DOHH2 (cell line): ENCODE measurements at regions not wholly inside any gene's neighbourhood (a gene's known extent, or its start where the extent isn't known, plus 50 kb on each side); places are given as distances from the start of the nearest gene placed in this dataset.

Experiments used
- H3F3A ChIP-seq: fragments of 200-600 bp; sonication (generic), shearing (Covaris generic); 2 replicates; pipeline ENCODE4 v1.6.0; 2016; ENCODE audit warnings: antibody characterized with exemption, mild to moderate bottlenecking; ENCODE audit not compliant: control insufficient read depth, insufficient read depth
- H3K27ac ChIP-seq: fragments of 200-600 bp; sonication (generic); 2 replicates; pipeline ENCODE4 v1.5.1; 2014; ENCODE audit warnings: low read depth, mild to moderate bottlenecking, low read length, moderate library complexity
- H3K27me3 ChIP-seq: fragments of 200-600 bp; sonication (generic); 2 replicates; pipeline ENCODE4 v1.6.1; 2014; ENCODE audit warnings: mild to moderate bottlenecking, low read length, mixed read lengths; ENCODE audit not compliant: control insufficient read depth
- H3K36me3 ChIP-seq: fragments of 200-600 bp; sonication (generic); 2 replicates; pipeline ENCODE4 v1.6.1; 2014; ENCODE audit warnings: mild to moderate bottlenecking, low read length, moderate library complexity, mixed read lengths; ENCODE audit not compliant: control insufficient read depth
- H3K4me1 ChIP-seq: fragments of 200-600 bp; sonication (generic); 2 replicates; pipeline ENCODE4 v1.6.1; 2014; ENCODE audit warnings: mild to moderate bottlenecking, low read length, mixed read lengths; ENCODE audit not compliant: control insufficient read depth
- H3K4me2 ChIP-seq: fragments of 200-600 bp; sonication (generic); 2 replicates; pipeline ENCODE4 v1.6.0; 2014; ENCODE audit warnings: mild to moderate bottlenecking, low read length, moderate library complexity
- H3K4me3 ChIP-seq: fragments of 200-600 bp; sonication (generic); 2 replicates; pipeline ENCODE4 v1.5.1; 2014; ENCODE audit warnings: mild to moderate bottlenecking, low read length, mixed read lengths
- H3K79me2 ChIP-seq: fragments of 200-600 bp; sonication (generic); 2 replicates; pipeline ENCODE4 v1.6.1; 2014; ENCODE audit warnings: mild to moderate bottlenecking, low read length, mixed read lengths; ENCODE audit not compliant: control insufficient read depth
- H3K9me2 ChIP-seq: fragments of 200-600 bp; sonication (generic); replicated peaks from 2 replicates; pipeline ENCODE4 v1.6.1; 2014; ENCODE audit warnings: mild to moderate bottlenecking, low read length, mixed read lengths; ENCODE audit not compliant: control insufficient read depth
- H3K9me3 ChIP-seq: fragments of 200-600 bp; sonication (generic); 2 replicates; pipeline ENCODE4 v1.6.1; 2014; ENCODE audit warnings: antibody characterized with exemption, low read length, mixed read lengths; ENCODE audit not compliant: control insufficient read depth, insufficient read depth
- H4K20me1 ChIP-seq: fragments of 200-600 bp; sonication (generic); 2 replicates; pipeline ENCODE4 v1.6.0; 2014; ENCODE audit warnings: low read depth, mild to moderate bottlenecking, antibody characterized with exemption, low read length, moderate library complexity; ENCODE audit not compliant: control insufficient read depth, insufficient read depth
- EZH2phosphoT487 ChIP-seq: fragments of 200-600 bp; sonication (generic); IDR thresholded peaks from 2 replicates; pipeline ENCODE4 v1.6.1; 2017; ENCODE audit warnings: borderline replicate concordance, mild to moderate bottlenecking, antibody characterized with exemption, low read length, moderate library complexity, mixed read lengths
- TF ChIP-seq, protein P1 (sequence below): fragments of 200-600 bp; sonication (generic); IDR thresholded peaks from one replicate; pipeline ENCODE4 v1.5.1; 2014; ENCODE audit warnings: antibody characterized with exemption, mild to moderate bottlenecking, low read depth, low read length; ENCODE audit not compliant: poor library complexity, severe bottlenecking

GRCh38 chr6:149267513-149268043, 49.9 kb upstream of the TAB2 start:
- no peak overlapping the region for H3K27ac ChIP-seq
- H3K4me2 ChIP-seq: no peak overlapping the region
- no peaks in the 10 kb centered on the region for H3K9me3 ChIP-seq
- H3F3A ChIP-seq: no peaks in the 10 kb centered on the region
- no peak overlapping the region for H3K4me3 ChIP-seq
- H3K79me2 ChIP-seq: no peaks in the 10 kb centered on the region
- TF ChIP-seq, protein P1, sequence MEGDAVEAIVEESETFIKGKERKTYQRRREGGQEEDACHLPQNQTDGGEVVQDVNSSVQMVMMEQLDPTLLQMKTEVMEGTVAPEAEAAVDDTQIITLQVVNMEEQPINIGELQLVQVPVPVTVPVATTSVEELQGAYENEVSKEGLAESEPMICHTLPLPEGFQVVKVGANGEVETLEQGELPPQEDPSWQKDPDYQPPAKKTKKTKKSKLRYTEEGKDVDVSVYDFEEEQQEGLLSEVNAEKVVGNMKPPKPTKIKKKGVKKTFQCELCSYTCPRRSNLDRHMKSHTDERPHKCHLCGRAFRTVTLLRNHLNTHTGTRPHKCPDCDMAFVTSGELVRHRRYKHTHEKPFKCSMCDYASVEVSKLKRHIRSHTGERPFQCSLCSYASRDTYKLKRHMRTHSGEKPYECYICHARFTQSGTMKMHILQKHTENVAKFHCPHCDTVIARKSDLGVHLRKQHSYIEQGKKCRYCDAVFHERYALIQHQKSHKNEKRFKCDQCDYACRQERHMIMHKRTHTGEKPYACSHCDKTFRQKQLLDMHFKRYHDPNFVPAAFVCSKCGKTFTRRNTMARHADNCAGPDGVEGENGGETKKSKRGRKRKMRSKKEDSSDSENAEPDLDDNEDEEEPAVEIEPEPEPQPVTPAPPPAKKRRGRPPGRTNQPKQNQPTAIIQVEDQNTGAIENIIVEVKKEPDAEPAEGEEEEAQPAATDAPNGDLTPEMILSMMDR: no peak
- no peak for TF ChIP-seq EZH2phosphoT487
- H3K36me3 ChIP-seq: no peaks in the 10 kb centered on the region
- peaks cover 17% of the 10 kb centered on the region for H3K4me1 ChIP-seq
- peaks cover 39% of the 10 kb centered on the region for H3K27me3 ChIP-seq
- no peaks in the 10 kb centered on the region for H4K20me1 ChIP-seq
- no peaks in the 10 kb centered on the region for H3K9me2 ChIP-seq
